ENCODE measurements at regions not wholly inside any gene's neighbourhood (a gene's known extent, or its start where the extent isn't known, plus 50 kb on each side); places are given as distances from the start of the nearest gene placed in this dataset.

DNA sequence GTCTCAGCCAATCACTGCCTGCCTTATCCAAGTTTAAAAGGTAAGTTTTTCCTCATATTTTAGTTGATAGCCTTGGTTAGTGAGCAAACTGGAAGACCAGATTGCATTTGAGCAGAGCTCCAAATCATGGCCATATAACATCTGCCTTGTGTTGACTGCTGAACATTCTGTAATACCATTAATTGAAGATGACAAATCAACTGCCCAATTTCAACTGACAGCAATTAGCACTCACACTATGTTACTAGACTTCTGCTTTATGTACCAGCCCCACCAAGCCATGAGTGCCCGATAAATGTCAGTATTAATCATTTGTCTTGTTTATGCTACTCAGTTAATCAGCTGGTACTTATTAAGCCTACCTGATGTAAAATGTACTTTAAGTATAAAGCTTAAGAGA lies 83.1 kb downstream of the CGGBP1 start (continued):
- TF ChIP-seq, protein P1, sequence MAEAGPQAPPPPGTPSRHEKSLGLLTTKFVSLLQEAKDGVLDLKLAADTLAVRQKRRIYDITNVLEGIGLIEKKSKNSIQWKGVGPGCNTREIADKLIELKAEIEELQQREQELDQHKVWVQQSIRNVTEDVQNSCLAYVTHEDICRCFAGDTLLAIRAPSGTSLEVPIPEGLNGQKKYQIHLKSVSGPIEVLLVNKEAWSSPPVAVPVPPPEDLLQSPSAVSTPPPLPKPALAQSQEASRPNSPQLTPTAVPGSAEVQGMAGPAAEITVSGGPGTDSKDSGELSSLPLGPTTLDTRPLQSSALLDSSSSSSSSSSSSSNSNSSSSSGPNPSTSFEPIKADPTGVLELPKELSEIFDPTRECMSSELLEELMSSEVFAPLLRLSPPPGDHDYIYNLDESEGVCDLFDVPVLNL (CRISPR knock-in tag; IDR thresholded peaks at IDR 0.05; ENCODE audit: borderline replicate concordance, low read depth) = no peak
- TF ChIP-seq TP53 (CRISPR knock-in tag; IDR thresholded peaks at IDR 0.05) (no peak), MXD4 (CRISPR knock-in tag; IDR thresholded peaks at IDR 0.05; ENCODE audit: borderline replicate concordance) (no peak)

DNA sequence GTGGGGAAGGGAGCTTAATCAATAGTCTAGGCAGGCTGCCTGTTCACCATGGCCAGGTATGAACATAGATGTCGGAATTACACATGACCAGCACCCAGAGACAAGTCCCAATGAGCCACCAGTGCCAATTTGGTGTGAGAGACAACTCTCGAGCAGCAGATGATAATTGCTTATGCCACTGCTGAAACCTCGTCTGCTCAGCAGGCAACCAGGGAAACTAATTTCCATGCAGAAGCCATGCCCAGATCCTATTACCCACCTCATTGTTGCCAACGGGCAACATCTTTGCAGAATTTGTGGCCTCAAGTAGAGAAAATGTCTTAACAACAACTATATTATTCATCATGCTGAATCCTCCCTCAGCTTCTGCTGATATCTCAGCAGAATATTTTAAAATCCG lies 84.9 kb downstream of the CGGBP1 start:
- TF ChIP-seq SMAD3 (CRISPR knock-in tag; IDR thresholded peaks at IDR 0.05; ENCODE audit: borderline replicate concordance) (no peak), SP1 (CRISPR knock-in tag; conservative IDR thresholded peaks at IDR 0.05) (no peak), ZNF263 (CRISPR knock-in tag; IDR thresholded peaks at IDR 0.05; ENCODE audit: low read depth) (no peak), ZNF317 (CRISPR knock-in tag; IDR thresholded peaks at IDR 0.05; ENCODE audit: borderline replicate concordance, low read depth) (no peak), HMGA2 (CRISPR knock-in tag; IDR thresholded peaks at IDR 0.05) (no peak), FOXP4 (CRISPR knock-in tag; IDR thresholded peaks at IDR 0.05) (no peak), NR1H2 (CRISPR knock-in tag; IDR thresholded peaks at IDR 0.05) (no peak)
- TF ChIP-seq, protein P2, sequence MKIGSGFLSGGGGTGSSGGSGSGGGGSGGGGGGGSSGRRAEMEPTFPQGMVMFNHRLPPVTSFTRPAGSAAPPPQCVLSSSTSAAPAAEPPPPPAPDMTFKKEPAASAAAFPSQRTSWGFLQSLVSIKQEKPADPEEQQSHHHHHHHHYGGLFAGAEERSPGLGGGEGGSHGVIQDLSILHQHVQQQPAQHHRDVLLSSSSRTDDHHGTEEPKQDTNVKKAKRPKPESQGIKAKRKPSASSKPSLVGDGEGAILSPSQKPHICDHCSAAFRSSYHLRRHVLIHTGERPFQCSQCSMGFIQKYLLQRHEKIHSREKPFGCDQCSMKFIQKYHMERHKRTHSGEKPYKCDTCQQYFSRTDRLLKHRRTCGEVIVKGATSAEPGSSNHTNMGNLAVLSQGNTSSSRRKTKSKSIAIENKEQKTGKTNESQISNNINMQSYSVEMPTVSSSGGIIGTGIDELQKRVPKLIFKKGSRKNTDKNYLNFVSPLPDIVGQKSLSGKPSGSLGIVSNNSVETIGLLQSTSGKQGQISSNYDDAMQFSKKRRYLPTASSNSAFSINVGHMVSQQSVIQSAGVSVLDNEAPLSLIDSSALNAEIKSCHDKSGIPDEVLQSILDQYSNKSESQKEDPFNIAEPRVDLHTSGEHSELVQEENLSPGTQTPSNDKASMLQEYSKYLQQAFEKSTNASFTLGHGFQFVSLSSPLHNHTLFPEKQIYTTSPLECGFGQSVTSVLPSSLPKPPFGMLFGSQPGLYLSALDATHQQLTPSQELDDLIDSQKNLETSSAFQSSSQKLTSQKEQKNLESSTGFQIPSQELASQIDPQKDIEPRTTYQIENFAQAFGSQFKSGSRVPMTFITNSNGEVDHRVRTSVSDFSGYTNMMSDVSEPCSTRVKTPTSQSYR (CRISPR knock-in tag; IDR thresholded peaks at IDR 0.05) = no peak
- peaks cover 24% of the 10 kb centered on the region for H3K9me3 Mint-ChIP-seq
- no peak overlapping the region for H3K4me3 Mint-ChIP-seq
- ChIA-PET POLR2A (no interaction called here), CTCF (no interaction called here)
- ATAC-seq (no peak), DNase-seq (ENCODE audit: low spot score) (no peak)
- H3K27ac Mint-ChIP-seq = no peak overlapping the region
- H3K36me3 Mint-ChIP-seq = peaks cover 16% of the 10 kb centered on the region
- H3K27me3 Mint-ChIP-seq (ENCODE audit: low read depth) = no peaks in the 10 kb centered on the region; the same call in 1 of the 2 replicates
- peaks cover 5% of the 10 kb centered on the region for H3K4me1 Mint-ChIP-seq

DNA sequence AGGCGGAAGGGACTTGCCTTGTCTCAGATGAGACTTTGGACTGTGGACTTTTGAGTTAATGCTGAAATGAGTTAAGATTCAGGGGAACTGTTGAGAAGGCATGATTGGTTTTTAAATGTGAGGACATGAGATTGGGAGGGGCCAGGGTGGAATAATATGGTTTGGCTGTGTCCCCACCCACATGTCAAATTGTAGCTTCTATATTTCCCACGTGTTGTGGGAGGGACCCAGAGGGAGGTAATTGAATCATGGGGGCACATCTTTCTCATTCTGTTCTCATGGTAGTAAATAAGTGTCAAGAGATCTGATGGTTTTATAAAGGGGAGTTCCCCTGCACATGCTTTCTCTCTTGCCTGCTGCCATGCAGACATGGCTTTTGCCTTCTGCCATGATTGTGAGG lies 89.2 kb downstream of the CGGBP1 start:
- CTCF ChIA-PET = no interaction called here
- ATAC-seq = no peak

More for the DNA sequence above, 89.2 kb downstream of the CGGBP1 start:
- TF ChIP-seq ZNF396 (CRISPR knock-in tag; IDR thresholded peaks at IDR 0.05; ENCODE audit: borderline replicate concordance) (no peak), ZBTB21 (CRISPR knock-in tag; IDR thresholded peaks at IDR 0.05; ENCODE audit: borderline replicate concordance) (no peak), ZNF138 (CRISPR knock-in tag; conservative IDR thresholded peaks at IDR 0.05) (no peak), ZMAT4 (CRISPR knock-in tag; IDR thresholded peaks at IDR 0.05) (no peak), TP53 (CRISPR knock-in tag; IDR thresholded peaks at IDR 0.05) (no peak), ZNF317 (CRISPR knock-in tag; IDR thresholded peaks at IDR 0.05; ENCODE audit: borderline replicate concordance, low read depth) (no peak), EMX1 (CRISPR knock-in tag; IDR thresholded peaks at IDR 0.05) (no peak), ZNF232 (CRISPR knock-in tag; IDR thresholded peaks at IDR 0.05) (no peak), JUN (CRISPR knock-in tag; IDR thresholded peaks at IDR 0.05) (no peak), MYBL2 (CRISPR knock-in tag; IDR thresholded peaks at IDR 0.05) (no peak), SOX15 (CRISPR knock-in tag; IDR thresholded peaks at IDR 0.05) (no peak), ZNF416 (CRISPR knock-in tag; IDR thresholded peaks at IDR 0.05) (no peak)
- TF ChIP-seq, protein P3, sequence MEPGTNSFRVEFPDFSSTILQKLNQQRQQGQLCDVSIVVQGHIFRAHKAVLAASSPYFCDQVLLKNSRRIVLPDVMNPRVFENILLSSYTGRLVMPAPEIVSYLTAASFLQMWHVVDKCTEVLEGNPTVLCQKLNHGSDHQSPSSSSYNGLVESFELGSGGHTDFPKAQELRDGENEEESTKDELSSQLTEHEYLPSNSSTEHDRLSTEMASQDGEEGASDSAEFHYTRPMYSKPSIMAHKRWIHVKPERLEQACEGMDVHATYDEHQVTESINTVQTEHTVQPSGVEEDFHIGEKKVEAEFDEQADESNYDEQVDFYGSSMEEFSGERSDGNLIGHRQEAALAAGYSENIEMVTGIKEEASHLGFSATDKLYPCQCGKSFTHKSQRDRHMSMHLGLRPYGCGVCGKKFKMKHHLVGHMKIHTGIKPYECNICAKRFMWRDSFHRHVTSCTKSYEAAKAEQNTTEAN (CRISPR knock-in tag; IDR thresholded peaks at IDR 0.05) = no peak
- Mint-ChIP-seq H3K9me3 (peaks cover 34% of the 10 kb centered on the region), H3K4me3 (no peak overlapping the region), H3K27ac (no peak overlapping the region), H3K27me3 (ENCODE audit: low read depth) (no peaks in the 10 kb centered on the region), H3K36me3 (peaks cover 24% of the 10 kb centered on the region), H3K4me1 (peaks cover 5% of the 10 kb centered on the region)
- POLR2A ChIA-PET = no interaction called here
- DNase-seq (ENCODE audit: low spot score) = no peak
